Liver (tissue), 8 donors: ENCODE measurements at regions not wholly inside any gene's neighbourhood (a gene's known extent, or its start where the extent isn't known, plus 50 kb on each side); places are given as distances from the start of the nearest gene placed in this dataset.

ENCODE experiments used
- DNase-seq: peaks from one replicate; pipeline ENCODE4 v3.0.0-alpha.2; 2017; ENCODE audit warnings: low spot score
- H3K27ac ChIP-seq, 2 donors: one replicate each; pipeline ENCODE4 v1.7.0; 2013; ENCODE audit warnings: inconsistent platforms in 2 of 2, low read length in 2 of 2, control low read depth in 1 of 2, low read depth in 1 of 2, mild to moderate bottlenecking in 1 of 2
- H3K27me3 ChIP-seq, 4 donors: one replicate each; pipeline versions ENCODE4 v1.6.1 to v1.7.0; 2013; ENCODE audit warnings: low read length in 3 of 4, inconsistent platforms in 1 of 4, mild to moderate bottlenecking in 1 of 4, moderate library complexity in 1 of 4; ENCODE audit not compliant: control insufficient read depth in 4 of 4, insufficient read depth in 4 of 4
- H3K36me3 ChIP-seq, 4 donors: one replicate each; pipeline versions ENCODE4 v1.6.1 to v1.7.0; 2013; ENCODE audit warnings: low read length in 3 of 4, mild to moderate bottlenecking in 3 of 4, low read depth in 1 of 4, moderate library complexity in 1 of 4; ENCODE audit not compliant: control insufficient read depth in 4 of 4, insufficient read depth in 3 of 4
- H3K4me1 ChIP-seq, 4 donors: one replicate each; pipeline versions ENCODE4 v1.6.1 to v1.7.0; 2013; ENCODE audit warnings: low read length in 3 of 4, mild to moderate bottlenecking in 3 of 4, moderate library complexity in 1 of 4; ENCODE audit not compliant: control insufficient read depth in 4 of 4, insufficient read depth in 4 of 4
- H3K4me3 ChIP-seq, 3 donors: one replicate each; pipeline versions ENCODE4 v1.6.1 to v1.7.0; 2013; ENCODE audit warnings: low read length in 3 of 3, control low read depth in 1 of 3, low read depth in 1 of 3, mild to moderate bottlenecking in 1 of 3
- H3K9ac ChIP-seq, 2 donors: one replicate each; pipeline ENCODE4 v1.7.0; 2013; ENCODE audit warnings: low read length in 2 of 2, mild to moderate bottlenecking in 2 of 2, moderate library complexity in 2 of 2, control low read depth in 1 of 2, low read depth in 1 of 2
- H3K9me3 ChIP-seq, 4 donors: one replicate each; pipeline versions ENCODE4 v1.6.1 to v1.7.0; 2013; ENCODE audit warnings: low read length in 3 of 4; ENCODE audit not compliant: control insufficient read depth in 4 of 4
- CTCF ChIP-seq: fragments of 150-350 bp; IDR thresholded peaks from 2 replicates; pipeline ENCODE4 v1.5.1; 2017; ENCODE audit warnings: improper control_type of control experiment, low read depth, low read length; ENCODE audit not compliant: missing input control
- EGR1 ChIP-seq, 2 donors: IDR thresholded peaks; 2 replicates each; pipeline ENCODE4 v1.6.1; 2016 to 2018; ENCODE audit warnings: antibody characterized with exemption in 2 of 2, low read depth in 2 of 2
- FOXA1 ChIP-seq: IDR thresholded peaks from 2 replicates; pipeline ENCODE4 v1.6.1; 2016; ENCODE audit warnings: antibody characterized with exemption
- FOXA2 ChIP-seq: IDR thresholded peaks from 2 replicates; pipeline ENCODE4 v1.6.1; 2016; ENCODE audit warnings: antibody characterized with exemption
- GABPA ChIP-seq, 2 donors: IDR thresholded peaks in 1 of 2; conservative IDR thresholded peaks in 1 of 2; 2 replicates each; pipeline ENCODE4 v1.6.1; 2016; ENCODE audit warnings: antibody characterized with exemption in 2 of 2, mild to moderate bottlenecking in 1 of 2, moderate library complexity in 1 of 2
- HNF4A ChIP-seq, 2 donors: conservative IDR thresholded peaks; 2 replicates each; pipeline ENCODE4 v1.6.1; 2016; ENCODE audit warnings: antibody characterized with exemption in 2 of 2, mild to moderate bottlenecking in 2 of 2
- HNF4G ChIP-seq: IDR thresholded peaks from 2 replicates; pipeline ENCODE4 v1.6.1; 2016; ENCODE audit warnings: antibody characterized with exemption
- NR2F2 ChIP-seq: IDR thresholded peaks from 2 replicates; pipeline ENCODE4 v1.6.1; 2016; ENCODE audit warnings: antibody characterized with exemption
- RAD21 ChIP-seq, 2 donors: IDR thresholded peaks; 2 replicates each; pipeline ENCODE4 v1.6.1; 2016; ENCODE audit warnings: antibody characterized with exemption in 2 of 2, mild to moderate bottlenecking in 2 of 2
- REST ChIP-seq: IDR thresholded peaks from 2 replicates; pipeline ENCODE4 v1.6.1; 2016; ENCODE audit warnings: antibody characterized with exemption, mild to moderate bottlenecking
- RXRA ChIP-seq, 2 donors: IDR thresholded peaks; 2 replicates each; pipeline ENCODE4 v1.6.1; 2017 to 2018; ENCODE audit warnings: antibody characterized with exemption in 2 of 2, mild to moderate bottlenecking in 1 of 2
- TAF1 ChIP-seq: conservative IDR thresholded peaks from 2 replicates; pipeline ENCODE4 v1.6.1; 2016; ENCODE audit warnings: antibody characterized with exemption, mild to moderate bottlenecking
- ZBTB33 ChIP-seq: IDR thresholded peaks from 2 replicates; pipeline ENCODE4 v1.6.1; 2016; ENCODE audit warnings: antibody characterized with exemption
- WGBS: extraction: QIAGEN DNeasy Blood & Tissue Kit; methylation state at CpG from one replicate; pipeline ENCODE4 v1.1.7; 2013; 5-methylcytosine and 5-hydroxymethylcytosine counted together
- TF ChIP-seq, protein P1 (sequence below): IDR thresholded peaks from 2 replicates; pipeline ENCODE4 v1.6.1; 2016; ENCODE audit warnings: antibody characterized with exemption
- donor health status: healthy.
- donor health status: healthy.
- donor health status: healthy.
- donor health status: healthy.
- donor health status: healthy.

DNA sequence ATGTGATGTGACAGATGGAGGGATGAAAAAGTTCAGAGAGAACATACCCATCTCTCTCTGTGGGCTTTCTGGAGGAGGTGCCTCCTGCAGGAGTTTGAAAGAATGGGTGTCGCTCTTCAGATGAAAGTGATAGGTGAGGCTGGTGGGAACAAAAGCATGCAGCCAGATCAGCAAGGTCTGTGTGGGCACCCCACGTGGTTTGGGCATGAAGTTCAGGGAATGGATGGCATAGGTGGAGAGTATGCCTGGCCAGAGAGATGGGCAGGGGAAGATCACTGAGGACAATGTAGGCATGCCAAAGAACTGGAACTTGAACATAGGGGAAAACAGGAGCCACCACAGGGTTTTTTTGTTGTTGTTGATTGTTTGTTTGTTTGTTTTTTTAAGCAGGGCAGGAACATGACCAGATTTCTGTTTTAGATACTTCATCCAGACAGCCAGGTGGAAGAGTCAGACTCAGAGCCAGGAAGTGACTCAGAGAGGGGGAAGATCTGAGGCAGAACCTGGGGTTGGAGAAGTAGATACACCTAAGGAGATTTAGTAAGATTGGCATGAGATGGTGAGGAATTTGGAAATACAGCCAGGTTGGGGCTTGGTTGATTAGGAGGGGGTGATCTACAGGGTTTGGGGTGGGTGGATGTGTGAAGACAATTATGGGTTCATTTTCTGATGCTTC lies 64.8 kb upstream of the CLSTN2 start:
- Histone ChIP-seq H3K27ac (no peak overlapping the region), H3K9ac (no peak overlapping the region), H3K36me3 (no peaks in the 10 kb centered on the region), H3K4me1 (no peaks in the 10 kb centered on the region), H3K4me3 (no peak overlapping the region), H3K9me3 (no peaks in the 10 kb centered on the region), H3K27me3 (peaks cover 0 to 2% (median 1%) of the 10 kb centered on the region in 4 donors)
- WGBS, result 41% methylated on average over 2 of the region's 2 CpGs
- no peak for TF ChIP-seq GABPA (IDR thresholded peaks at IDR 0.05 in 1 of 2, conservative IDR thresholded peaks at IDR 0.05 in 1 of 2)
- TF ChIP-seq TAF1, result no peak
- no peak for TF ChIP-seq RXRA (IDR thresholded peaks at IDR 0.05)
- TF ChIP-seq HNF4G, result no peak
- TF ChIP-seq HNF4A (conservative IDR thresholded peaks at IDR 0.05), result no peak
- no peak for TF ChIP-seq NR2F2
- no peak for TF ChIP-seq EGR1 (IDR thresholded peaks at IDR 0.05; ENCODE audit: low read depth in 2 of 2)
- TF ChIP-seq FOXA2, result no peak
- TF ChIP-seq FOXA1, result no peak
- no peak for TF ChIP-seq ZBTB33
- DNase-seq, result no peak

DNA sequence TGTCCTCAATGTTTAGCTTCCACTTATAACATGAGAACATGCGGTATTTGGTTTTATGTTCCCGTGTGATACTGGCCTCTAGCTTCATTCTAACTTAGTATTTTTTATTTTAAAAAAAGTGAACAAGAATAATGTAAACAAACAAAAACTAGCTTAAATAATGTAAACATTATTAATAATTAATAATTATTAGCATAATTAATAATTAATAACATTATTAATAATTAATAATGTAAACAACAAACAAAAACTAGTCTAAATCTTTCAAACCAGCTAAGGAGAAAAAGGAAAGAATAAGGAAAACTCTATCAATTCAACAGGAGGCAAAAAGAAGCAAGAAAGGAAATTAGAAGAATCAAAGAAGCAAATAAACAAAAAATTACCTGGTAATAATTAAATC lies 66.2 kb upstream of the CLSTN2 start:
- DNase-seq, result no peak
- H3K9ac ChIP-seq, result no peak overlapping the region
- H3K4me1 ChIP-seq, result no peaks in the 10 kb centered on the region
- WGBS, result 97% methylated on average over 2 of the region's 2 CpGs
- TF ChIP-seq RAD21 (IDR thresholded peaks at IDR 0.05), result no peak
- TF ChIP-seq EGR1 (IDR thresholded peaks at IDR 0.05; ENCODE audit: low read depth in 2 of 2), result no peak
- no peak for TF ChIP-seq FOXA2
- no peak for TF ChIP-seq ZBTB33
- TF ChIP-seq HNF4A (conservative IDR thresholded peaks at IDR 0.05), result no peak
- TF ChIP-seq, protein P1, sequence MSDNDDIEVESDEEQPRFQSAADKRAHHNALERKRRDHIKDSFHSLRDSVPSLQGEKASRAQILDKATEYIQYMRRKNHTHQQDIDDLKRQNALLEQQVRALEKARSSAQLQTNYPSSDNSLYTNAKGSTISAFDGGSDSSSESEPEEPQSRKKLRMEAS, result no peak
- no peak for TF ChIP-seq HNF4G
- H3K9me3 ChIP-seq, result no peaks in the 10 kb centered on the region
- no peaks in the 10 kb centered on the region for H3K36me3 ChIP-seq
- peaks cover 0 to 2% (median 1%) of the 10 kb centered on the region in 4 donors for H3K27me3 ChIP-seq
- no peak overlapping the region for H3K4me3 ChIP-seq
- no peak overlapping the region for H3K27ac ChIP-seq

- 50% methylated on average over 3 of the region's 3 CpGs for WGBS
- Histone ChIP-seq H3K4me1 (no peaks in the 10 kb centered on the region), H3K9me3 (peaks cover 0 to 3% (median 1%) of the 10 kb centered on the region in 4 donors), H3K27me3 (no peaks in the 10 kb centered on the region), H3K36me3 (no peaks in the 10 kb centered on the region), H3K27ac (no peak overlapping the region), H3K4me3 (no peak overlapping the region), H3K9ac (no peak overlapping the region)
- TF ChIP-seq REST (no peak), HNF4A (conservative IDR thresholded peaks at IDR 0.05) (no peak), EGR1 (IDR thresholded peaks at IDR 0.05; ENCODE audit: low read depth in 2 of 2) (no peak), CTCF (no peak), RXRA (IDR thresholded peaks at IDR 0.05) (no peak)
- TF ChIP-seq, protein P1, result no peak
- DNase-seq, result no peak
Observed at GRCh38 chr3:139848660-139849059, 86.3 kb upstream of the CLSTN2 start.
